ENCODE measurements at regions not wholly inside any gene's neighbourhood (a gene's known extent, or its start where the extent isn't known, plus 50 kb on each side); places are given as distances from the start of the nearest gene placed in this dataset.

DNA sequence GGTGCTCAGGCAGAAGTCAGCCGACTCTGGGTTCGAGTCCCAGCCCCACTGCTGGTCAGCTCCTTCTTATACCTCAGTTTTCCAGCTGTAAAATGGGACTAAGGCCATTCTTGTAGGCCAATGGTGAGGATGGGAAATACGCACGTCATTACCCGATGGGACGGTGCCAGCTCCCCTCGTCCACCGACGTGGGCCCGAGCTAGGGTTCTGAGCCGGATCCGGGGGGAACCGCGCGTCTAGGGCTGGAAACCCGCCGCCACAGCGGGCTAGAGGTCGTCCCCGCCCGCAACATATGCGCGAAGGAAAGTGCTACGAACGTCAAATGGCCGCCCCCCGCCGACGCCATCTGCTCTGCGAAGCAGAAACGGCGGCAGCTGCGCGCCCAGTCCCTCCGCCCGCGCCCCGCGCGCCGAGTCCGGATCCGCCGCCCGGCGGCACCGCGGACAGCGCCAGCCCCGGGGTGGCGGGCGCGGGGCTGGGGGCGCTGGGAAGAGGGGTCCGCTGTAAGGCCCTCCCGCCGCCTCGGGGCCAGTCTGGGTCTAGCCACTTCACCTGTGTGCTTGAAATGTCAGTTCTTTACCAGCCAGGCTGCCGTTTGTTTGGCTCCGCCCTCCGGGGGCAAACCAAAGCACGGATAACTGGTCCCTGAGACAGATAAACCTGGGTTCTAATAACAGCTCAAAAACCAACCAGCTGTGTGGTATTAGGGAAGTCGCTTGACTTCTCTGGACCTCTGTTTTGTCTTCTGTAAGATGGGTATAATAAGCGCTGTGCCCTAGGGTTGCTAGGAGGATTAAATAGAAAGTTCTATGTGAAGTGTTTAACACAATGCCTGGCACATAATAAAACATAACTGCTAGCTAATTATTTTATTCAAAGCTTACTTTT, 103.5 kb upstream of the RCN1 start:
- H3K9me3 ChIP-seq = no peaks in the 10 kb centered on the region
- no peaks in the 10 kb centered on the region for H3K36me3 ChIP-seq
- H3K4me1 ChIP-seq = no peaks in the 10 kb centered on the region
- no peak overlapping the region for H3K27ac ChIP-seq
- H3K27me3 ChIP-seq = peaks cover 0 to 4% of the 10 kb centered on the region in 2 donors
- H3K4me3 ChIP-seq = no peak overlapping the region
- DNase-seq = no peak
- TF ChIP-seq, protein P1, sequence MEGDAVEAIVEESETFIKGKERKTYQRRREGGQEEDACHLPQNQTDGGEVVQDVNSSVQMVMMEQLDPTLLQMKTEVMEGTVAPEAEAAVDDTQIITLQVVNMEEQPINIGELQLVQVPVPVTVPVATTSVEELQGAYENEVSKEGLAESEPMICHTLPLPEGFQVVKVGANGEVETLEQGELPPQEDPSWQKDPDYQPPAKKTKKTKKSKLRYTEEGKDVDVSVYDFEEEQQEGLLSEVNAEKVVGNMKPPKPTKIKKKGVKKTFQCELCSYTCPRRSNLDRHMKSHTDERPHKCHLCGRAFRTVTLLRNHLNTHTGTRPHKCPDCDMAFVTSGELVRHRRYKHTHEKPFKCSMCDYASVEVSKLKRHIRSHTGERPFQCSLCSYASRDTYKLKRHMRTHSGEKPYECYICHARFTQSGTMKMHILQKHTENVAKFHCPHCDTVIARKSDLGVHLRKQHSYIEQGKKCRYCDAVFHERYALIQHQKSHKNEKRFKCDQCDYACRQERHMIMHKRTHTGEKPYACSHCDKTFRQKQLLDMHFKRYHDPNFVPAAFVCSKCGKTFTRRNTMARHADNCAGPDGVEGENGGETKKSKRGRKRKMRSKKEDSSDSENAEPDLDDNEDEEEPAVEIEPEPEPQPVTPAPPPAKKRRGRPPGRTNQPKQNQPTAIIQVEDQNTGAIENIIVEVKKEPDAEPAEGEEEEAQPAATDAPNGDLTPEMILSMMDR (IDR thresholded peaks at IDR 0.05) = no peak
- TF ChIP-seq POLR2A (IDR thresholded peaks at IDR 0.05) = no peak

- TF ChIP-seq, protein P1 (IDR thresholded peaks at IDR 0.05) = no peak
- peaks cover 0 to 4% of the 10 kb centered on the region in 2 donors for H3K27me3 ChIP-seq
- H3K4me1 ChIP-seq = no peaks in the 10 kb centered on the region
- H3K9me3 ChIP-seq = no peaks in the 10 kb centered on the region
- no peak overlapping the region for H3K27ac ChIP-seq
- H3K36me3 ChIP-seq = no peaks in the 10 kb centered on the region
- no peak overlapping the region for H3K4me3 ChIP-seq
- DNase-seq = no peak
These were observed 104.5 kb upstream of the RCN1 start for GRCh38 chr11:31986201-31986889.

- Histone ChIP-seq H3K27me3 (no peaks in the 10 kb centered on the region), H3K9me3 (no peaks in the 10 kb centered on the region), H3K27ac (no peak overlapping the region), H3K36me3 (no peaks in the 10 kb centered on the region), H3K4me3 (no peak overlapping the region), H3K4me1 (no peaks in the 10 kb centered on the region)
- DNase-seq = no peak
- TF ChIP-seq, protein P1 (IDR thresholded peaks at IDR 0.05) = no peak
- no peak for TF ChIP-seq POLR2A (IDR thresholded peaks at IDR 0.05)
These were observed 109.4 kb upstream of the RCN1 start for GRCh38 chr11:31981457-31981856.

DNA sequence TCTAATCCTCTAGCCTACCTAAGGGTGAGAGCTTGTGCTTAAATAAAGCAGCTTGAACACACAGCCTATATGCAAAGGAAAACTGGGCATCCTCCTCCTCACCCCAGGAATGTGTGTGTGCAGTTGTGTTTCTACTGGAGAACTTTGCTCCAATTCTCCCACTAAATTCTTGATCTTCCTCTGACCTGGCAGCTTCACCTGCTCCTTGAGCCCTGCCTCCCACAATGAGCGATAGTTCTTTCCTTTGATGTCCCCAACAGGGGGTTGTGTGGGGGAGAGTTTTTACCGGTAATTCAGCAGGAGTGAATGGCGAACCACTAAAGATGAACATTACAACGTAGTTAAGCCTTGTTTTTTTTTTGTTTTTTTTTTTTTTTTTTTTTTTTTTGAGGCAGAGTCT, 113.5 kb upstream of the RCN1 start:
- no peak for DNase-seq
- H3K27me3 ChIP-seq = no peaks in the 10 kb centered on the region
- no peak for TF ChIP-seq POLR2A (IDR thresholded peaks at IDR 0.05)
- TF ChIP-seq, protein P1 (IDR thresholded peaks at IDR 0.05) = no peak
- H3K36me3 ChIP-seq = no peaks in the 10 kb centered on the region
- no peaks in the 10 kb centered on the region for H3K4me1 ChIP-seq
- no peak overlapping the region for H3K27ac ChIP-seq
- H3K9me3 ChIP-seq = no peaks in the 10 kb centered on the region
- H3K4me3 ChIP-seq = no peak overlapping the region

DNA sequence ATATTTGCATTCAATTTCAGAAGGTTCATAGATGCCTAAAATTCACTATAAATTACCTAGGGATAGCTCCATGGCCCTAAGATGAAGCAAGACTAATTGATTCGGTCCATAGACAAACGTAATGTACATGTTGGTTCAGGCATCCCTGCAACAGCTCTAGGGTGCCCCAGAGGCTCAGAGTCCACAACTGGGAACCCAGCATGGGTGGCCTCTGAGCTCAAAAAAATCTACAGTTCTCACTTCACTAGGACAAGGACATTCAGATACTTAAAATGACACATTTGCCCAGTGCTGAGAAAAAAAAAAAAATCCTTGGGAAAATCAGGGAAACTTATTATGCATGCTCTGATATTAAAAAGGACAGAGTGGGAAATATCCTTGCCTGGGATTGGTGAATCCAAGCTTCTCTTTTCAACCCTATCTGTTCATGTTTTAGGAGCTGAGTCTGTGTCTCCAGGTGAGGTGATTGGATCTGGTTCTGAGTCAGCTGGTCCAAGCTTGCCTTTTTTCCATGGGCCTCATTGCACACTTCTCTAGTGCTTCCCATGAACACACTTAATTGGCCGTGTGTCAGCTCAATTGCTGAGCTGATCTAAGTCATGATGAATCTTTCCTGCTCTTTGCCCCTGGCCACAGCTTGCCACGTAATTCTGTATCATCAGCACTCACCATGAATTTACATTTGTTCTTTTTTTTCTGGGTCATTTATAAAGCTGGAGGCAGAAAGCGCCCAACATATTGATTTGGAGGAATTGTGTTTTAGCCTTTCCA, 116.3 kb upstream of the RCN1 start:
- no peak for DNase-seq
- no peaks in the 10 kb centered on the region for H3K9me3 ChIP-seq
- no peaks in the 10 kb centered on the region for H3K4me1 ChIP-seq
- no peaks in the 10 kb centered on the region for H3K36me3 ChIP-seq
- no peak overlapping the region for H3K4me3 ChIP-seq
- no peak overlapping the region for H3K27ac ChIP-seq
- TF ChIP-seq, protein P1 (IDR thresholded peaks at IDR 0.05) = no peak
- no peak for TF ChIP-seq POLR2A (IDR thresholded peaks at IDR 0.05)
- no peaks in the 10 kb centered on the region for H3K27me3 ChIP-seq

Measured in Peyer's patch (tissue), 4 donors.